Suppressor macrophage (primary cell): ENCODE measurements at regions not wholly inside any gene's neighbourhood (a gene's known extent, or its start where the extent isn't known, plus 50 kb on each side); places are given as distances from the start of the nearest gene placed in this dataset.

ENCODE experiments used
- DNase-seq, 4 experiments: peaks; one replicate each; pipeline ENCODE4 v3.0.0-alpha.2; 2020 to 2022

GRCh38 chr3:115525731-115526130 is 97.6 kb upstream of the GAP43 start:
- no peak for DNase-seq

- DNase-seq = no peak
These were observed 90.1 kb upstream of the GAP43 start for GRCh38 chr3:115533218-115533617.

GRCh38 chr3:115536171-115536570 is 87.1 kb upstream of the GAP43 start:
- DNase-seq = no peak

GRCh38 chr3:115537669-115538068 is 85.6 kb upstream of the GAP43 start:
- DNase-seq = no peak

GRCh38 chr3:115547207-115547606 is 76.1 kb upstream of the GAP43 start:
- no peak for DNase-seq

GRCh38 chr3:115548611-115549010 is 74.7 kb upstream of the GAP43 start:
- no peak for DNase-seq

GRCh38 chr3:115549071-115549470 is 74.2 kb upstream of the GAP43 start:
- no peak for DNase-seq

GRCh38 chr3:115550285-115550761 is 73.0 kb upstream of the GAP43 start:
- no peak for DNase-seq

- no peak for DNase-seq
These were observed 72.3 kb upstream of the GAP43 start for GRCh38 chr3:115551016-115551415.

GRCh38 chr3:115552007-115552406 is 71.3 kb upstream of the GAP43 start:
- DNase-seq = no peak

GRCh38 chr3:115553796-115554486 is 69.4 kb upstream of the GAP43 start:
- no peak for DNase-seq

GRCh38 chr3:115554487-115554807 is 68.9 kb upstream of the GAP43 start:
- DNase-seq = no peak

- DNase-seq = no peak
These were observed 60.6 kb upstream of the GAP43 start for GRCh38 chr3:115562636-115563267.

- DNase-seq = no peak
These were observed 59.3 kb upstream of the GAP43 start for GRCh38 chr3:115563984-115564383.

GRCh38 chr3:115571413-115571812 is 51.9 kb upstream of the GAP43 start:
- DNase-seq = no peak
